ENCODE measurements at regions not wholly inside any gene's neighbourhood (a gene's known extent, or its start where the extent isn't known, plus 50 kb on each side); places are given as distances from the start of the nearest gene placed in this dataset.

DNA sequence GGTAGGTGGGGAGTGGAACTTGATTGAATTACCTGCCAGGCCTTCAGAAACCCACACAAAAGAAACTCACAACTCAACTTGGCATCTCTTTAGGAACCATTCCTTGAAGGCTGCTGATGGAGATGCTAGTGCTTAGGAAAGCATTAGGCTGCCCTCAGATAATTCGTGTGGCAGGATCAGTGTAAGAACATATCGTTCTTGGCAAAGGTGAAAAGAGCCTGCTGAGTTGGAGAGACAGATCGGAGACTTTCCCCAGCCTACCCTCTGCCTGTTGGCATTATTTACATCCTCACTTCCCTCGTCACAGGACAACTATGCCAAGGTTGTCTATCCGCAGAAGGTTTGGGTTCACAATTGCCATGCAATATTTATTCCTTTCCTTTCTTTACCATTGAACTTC, 120.0 kb upstream of the HS3ST3A1 start:
- no peaks in the 10 kb centered on the region for H3K9me3 ChIP-seq (replicated peaks; ENCODE audit: insufficient read depth, low read length)
- TF ChIP-seq EZH2phosphoT487 (IDR thresholded peaks at IDR 0.05; ENCODE audit: low read length) (no peak), EZH2 (optimal IDR thresholded peaks at IDR 0.05; ENCODE audit: low read depth, low read length) (no peak)
- TF ChIP-seq, protein P1, sequence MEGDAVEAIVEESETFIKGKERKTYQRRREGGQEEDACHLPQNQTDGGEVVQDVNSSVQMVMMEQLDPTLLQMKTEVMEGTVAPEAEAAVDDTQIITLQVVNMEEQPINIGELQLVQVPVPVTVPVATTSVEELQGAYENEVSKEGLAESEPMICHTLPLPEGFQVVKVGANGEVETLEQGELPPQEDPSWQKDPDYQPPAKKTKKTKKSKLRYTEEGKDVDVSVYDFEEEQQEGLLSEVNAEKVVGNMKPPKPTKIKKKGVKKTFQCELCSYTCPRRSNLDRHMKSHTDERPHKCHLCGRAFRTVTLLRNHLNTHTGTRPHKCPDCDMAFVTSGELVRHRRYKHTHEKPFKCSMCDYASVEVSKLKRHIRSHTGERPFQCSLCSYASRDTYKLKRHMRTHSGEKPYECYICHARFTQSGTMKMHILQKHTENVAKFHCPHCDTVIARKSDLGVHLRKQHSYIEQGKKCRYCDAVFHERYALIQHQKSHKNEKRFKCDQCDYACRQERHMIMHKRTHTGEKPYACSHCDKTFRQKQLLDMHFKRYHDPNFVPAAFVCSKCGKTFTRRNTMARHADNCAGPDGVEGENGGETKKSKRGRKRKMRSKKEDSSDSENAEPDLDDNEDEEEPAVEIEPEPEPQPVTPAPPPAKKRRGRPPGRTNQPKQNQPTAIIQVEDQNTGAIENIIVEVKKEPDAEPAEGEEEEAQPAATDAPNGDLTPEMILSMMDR (IDR thresholded peaks at IDR 0.05; ENCODE audit: low read length): no peak
- H3K36me3 ChIP-seq (replicated peaks; ENCODE audit: insufficient read depth, low read length): no peaks in the 10 kb centered on the region
- no peak for DNase-seq
- H3K27me3 ChIP-seq (replicated peaks; ENCODE audit: insufficient read depth, low read length): no peaks in the 10 kb centered on the region
- no peaks in the 10 kb centered on the region for H3K9me2 ChIP-seq (replicated peaks; ENCODE audit: insufficient read depth, low read length)
- no peaks in the 10 kb centered on the region for H3K79me2 ChIP-seq (ENCODE audit: low read length)
- H3K4me2 ChIP-seq (ENCODE audit: low read depth, low read length): no peak overlapping the region
- H3K4me3 ChIP-seq (ENCODE audit: low read length): no peak overlapping the region
- no peaks in the 10 kb centered on the region for H3K4me1 ChIP-seq (ENCODE audit: low read length)
- H3F3A ChIP-seq (ENCODE audit: insufficient read depth, low read length): no peaks in the 10 kb centered on the region
- no peaks in the 10 kb centered on the region for H4K20me1 ChIP-seq (ENCODE audit: insufficient read depth, low read length)
- H3K27ac ChIP-seq (ENCODE audit: low read length): no peak overlapping the region
- no peak overlapping the region for H2AFZ ChIP-seq (ENCODE audit: low read length)
- H3K9ac ChIP-seq (ENCODE audit: low read length): no peak overlapping the region

DNA sequence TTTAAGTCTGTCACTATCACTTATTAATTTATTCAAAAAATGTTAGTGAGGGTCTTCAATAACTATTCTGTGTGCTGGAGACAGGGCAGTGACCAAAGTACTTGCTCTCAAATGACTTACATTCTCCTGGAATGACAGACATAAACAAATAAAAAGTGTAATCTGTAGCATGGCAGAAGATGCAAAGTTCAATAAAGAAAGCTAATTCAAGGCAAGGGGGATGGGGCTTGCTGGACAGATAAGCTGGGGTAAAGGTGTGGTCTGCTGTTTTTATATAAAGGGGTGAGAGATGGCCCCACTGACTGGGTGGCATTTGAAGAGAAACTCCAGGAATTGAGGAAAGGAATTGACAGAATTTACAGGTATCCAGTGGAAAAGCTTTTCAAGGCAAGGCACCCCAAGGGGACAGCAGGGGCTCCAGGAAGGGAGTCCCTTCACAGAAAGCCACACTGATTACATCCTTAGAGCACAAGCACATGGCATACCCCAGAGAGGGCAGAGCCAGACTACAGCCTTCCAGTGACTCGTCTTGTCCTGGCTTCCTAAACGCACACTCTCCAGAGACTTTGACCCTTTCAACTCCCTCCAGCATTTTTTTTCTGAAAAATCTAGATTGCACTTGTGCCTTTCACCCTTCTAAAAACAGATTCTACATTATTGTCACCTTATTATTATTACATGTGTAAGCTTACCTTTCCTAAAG, 123.7 kb upstream of the HS3ST3A1 start:
- Histone ChIP-seq H3K4me2 (ENCODE audit: low read depth, low read length) (no peak overlapping the region), H4K20me1 (ENCODE audit: insufficient read depth, low read length) (no peaks in the 10 kb centered on the region), H3K79me2 (ENCODE audit: low read length) (no peaks in the 10 kb centered on the region), H3K4me3 (ENCODE audit: low read length) (no peak overlapping the region), H3K27me3 (replicated peaks; ENCODE audit: insufficient read depth, low read length) (no peaks in the 10 kb centered on the region), H3F3A (ENCODE audit: insufficient read depth, low read length) (no peaks in the 10 kb centered on the region), H3K9me2 (replicated peaks; ENCODE audit: insufficient read depth, low read length) (no peaks in the 10 kb centered on the region), H3K4me1 (ENCODE audit: low read length) (no peaks in the 10 kb centered on the region), H3K27ac (ENCODE audit: low read length) (no peak overlapping the region), H3K9me3 (replicated peaks; ENCODE audit: insufficient read depth, low read length) (no peaks in the 10 kb centered on the region), H3K36me3 (replicated peaks; ENCODE audit: insufficient read depth, low read length) (no peaks in the 10 kb centered on the region), H3K9ac (ENCODE audit: low read length) (no peak overlapping the region), H2AFZ (ENCODE audit: low read length) (no peak overlapping the region)
- TF ChIP-seq EZH2 (optimal IDR thresholded peaks at IDR 0.05; ENCODE audit: low read depth, low read length) (no peak), EZH2phosphoT487 (IDR thresholded peaks at IDR 0.05; ENCODE audit: low read length) (no peak)
- TF ChIP-seq, protein P1 (IDR thresholded peaks at IDR 0.05; ENCODE audit: low read length): no peak
- no peak for DNase-seq

DNA sequence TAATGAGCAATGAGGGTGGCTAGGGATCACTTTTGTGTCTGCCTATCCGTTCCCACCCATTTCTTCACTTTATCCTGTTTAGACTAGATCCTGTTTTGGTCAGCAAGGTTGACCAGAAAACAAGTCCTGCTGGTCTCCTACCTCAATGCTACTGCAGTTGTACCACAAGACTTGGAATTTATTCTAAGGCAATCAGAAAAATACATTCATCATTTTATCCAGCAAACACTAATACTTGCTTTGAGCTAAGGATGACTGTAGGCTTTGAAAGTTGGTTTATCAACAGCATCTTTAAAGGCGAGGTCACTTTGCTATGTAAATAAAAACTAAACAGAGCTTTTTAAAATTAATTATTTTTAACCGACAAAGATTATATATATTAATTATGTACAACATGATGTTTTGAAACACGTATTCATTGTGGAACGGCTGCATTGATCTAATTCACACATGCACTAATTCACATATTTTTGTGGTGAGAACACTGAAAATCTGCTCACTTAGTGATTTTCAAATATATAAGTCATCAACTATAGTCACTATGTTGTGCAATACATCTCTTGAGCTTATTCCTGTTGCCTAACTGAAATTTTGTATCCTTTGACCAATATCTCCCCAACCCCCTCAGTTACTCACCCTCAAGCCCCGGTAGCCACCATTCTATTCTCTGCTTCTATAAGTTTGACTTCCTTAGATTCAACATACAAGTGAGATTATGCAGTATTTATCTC, 125.9 kb upstream of the HS3ST3A1 start:
- no peaks in the 10 kb centered on the region for H3K4me1 ChIP-seq (ENCODE audit: low read length)
- no peaks in the 10 kb centered on the region for H3F3A ChIP-seq (ENCODE audit: insufficient read depth, low read length)
- H3K27me3 ChIP-seq (replicated peaks; ENCODE audit: insufficient read depth, low read length): no peaks in the 10 kb centered on the region
- no peak for DNase-seq
- H3K4me2 ChIP-seq (ENCODE audit: low read depth, low read length): no peak overlapping the region
- H3K79me2 ChIP-seq (ENCODE audit: low read length): no peaks in the 10 kb centered on the region
- H3K9me3 ChIP-seq (replicated peaks; ENCODE audit: insufficient read depth, low read length): no peaks in the 10 kb centered on the region
- no peaks in the 10 kb centered on the region for H3K36me3 ChIP-seq (replicated peaks; ENCODE audit: insufficient read depth, low read length)
- no peak overlapping the region for H2AFZ ChIP-seq (ENCODE audit: low read length)
- no peak overlapping the region for H3K4me3 ChIP-seq (ENCODE audit: low read length)
- no peaks in the 10 kb centered on the region for H4K20me1 ChIP-seq (ENCODE audit: insufficient read depth, low read length)
- H3K9ac ChIP-seq (ENCODE audit: low read length): no peak overlapping the region
- TF ChIP-seq, protein P1 (IDR thresholded peaks at IDR 0.05; ENCODE audit: low read length): no peak
- TF ChIP-seq EZH2 (optimal IDR thresholded peaks at IDR 0.05; ENCODE audit: low read depth, low read length) (no peak), EZH2phosphoT487 (IDR thresholded peaks at IDR 0.05; ENCODE audit: low read length) (no peak)
- H3K9me2 ChIP-seq (replicated peaks; ENCODE audit: insufficient read depth, low read length): no peaks in the 10 kb centered on the region
- H3K27ac ChIP-seq (ENCODE audit: low read length): no peak overlapping the region
